ENCODE measurements at regions not wholly inside any gene's neighbourhood (a gene's known extent, or its start where the extent isn't known, plus 50 kb on each side); places are given as distances from the start of the nearest gene placed in this dataset.

- no peaks in the 10 kb centered on the region for H3K36me3 Mint-ChIP-seq
- DNase-seq (ENCODE audit: extremely low spot score, unreplicated experiment), result no peak
- TF ChIP-seq CTCF (conservative IDR thresholded peaks at IDR 0.05), result no peak
- H3K4me3 Mint-ChIP-seq, result no peak overlapping the region
- H3K9me3 Mint-ChIP-seq, result no peaks in the 10 kb centered on the region
- no peak overlapping the region for H3K27ac Mint-ChIP-seq
- peaks cover 4% of the 10 kb centered on the region for H3K27me3 Mint-ChIP-seq
- H3K4me1 Mint-ChIP-seq (ENCODE audit: unreplicated experiment), result peaks cover 6% of the 10 kb centered on the region
Measured at GRCh38 chr2:7456762-7457161, 539.5 kb downstream of the RNF144A start.

DNA sequence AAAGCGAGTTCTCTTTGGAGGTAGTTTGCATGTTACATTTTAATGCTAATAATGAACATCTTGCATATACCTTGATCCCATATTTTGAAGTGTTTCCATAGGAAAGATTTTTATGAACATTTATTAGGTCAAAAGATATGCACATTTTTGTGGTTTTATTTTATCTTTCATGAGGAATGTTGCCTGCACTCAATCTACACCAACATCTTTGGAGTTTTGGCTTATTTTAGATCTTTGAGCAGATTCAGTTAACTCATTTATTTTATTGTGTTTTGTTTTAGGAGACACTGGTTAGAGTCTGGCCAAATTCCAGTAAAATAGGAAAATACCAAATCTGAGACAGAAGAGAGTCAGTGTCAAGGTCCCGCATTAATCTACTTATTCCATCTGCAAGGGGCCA lies 540.9 kb downstream of the RNF144A start:
- Mint-ChIP-seq H3K27me3 (peaks cover 4% of the 10 kb centered on the region), H3K4me1 (ENCODE audit: unreplicated experiment) (peaks cover 6% of the 10 kb centered on the region), H3K36me3 (no peaks in the 10 kb centered on the region), H3K9me3 (no peaks in the 10 kb centered on the region), H3K4me3 (no peak overlapping the region), H3K27ac (no peak overlapping the region)
- DNase-seq (ENCODE audit: extremely low spot score, unreplicated experiment), result no peak
- TF ChIP-seq CTCF (conservative IDR thresholded peaks at IDR 0.05), result no peak

DNA sequence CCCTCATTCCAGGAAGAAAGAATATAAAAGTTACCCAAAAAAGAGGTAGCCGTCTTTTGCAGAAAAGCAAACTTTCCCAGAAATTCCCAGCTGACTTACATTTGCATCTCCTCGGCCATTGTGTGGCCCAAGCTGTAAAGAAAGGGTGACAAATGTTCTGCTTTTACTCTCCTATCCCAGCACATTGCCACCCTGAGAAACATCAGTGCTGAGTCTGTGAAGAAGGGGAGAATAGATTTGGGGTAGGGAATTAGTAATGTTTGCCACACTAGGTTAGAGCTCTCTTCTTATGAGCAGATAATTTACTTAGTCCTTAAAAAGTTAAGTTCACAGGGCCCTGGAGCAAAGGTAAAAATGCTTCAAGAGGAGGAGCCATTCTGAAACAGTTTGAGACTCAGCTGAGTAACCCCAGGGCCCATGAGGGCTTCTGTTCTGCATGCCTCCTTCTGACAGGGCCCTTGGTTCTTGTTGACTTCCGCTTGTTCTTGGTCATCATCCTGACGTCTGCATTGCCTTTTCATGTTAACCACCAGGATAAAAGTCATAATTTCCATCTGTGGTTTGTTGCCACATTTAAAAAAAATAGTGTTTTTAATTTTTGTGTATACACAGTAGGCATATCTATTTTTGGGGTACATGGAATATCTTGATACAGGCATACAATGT lies 550.7 kb downstream of the RNF144A start:
- Mint-ChIP-seq H3K9me3 (no peaks in the 10 kb centered on the region), H3K4me3 (no peak overlapping the region), H3K27ac (no peak overlapping the region), H3K4me1 (ENCODE audit: unreplicated experiment) (peaks cover 13% of the 10 kb centered on the region), H3K27me3 (no peaks in the 10 kb centered on the region), H3K36me3 (no peaks in the 10 kb centered on the region)
- TF ChIP-seq CTCF (conservative IDR thresholded peaks at IDR 0.05), result no peak
- no peak for DNase-seq (ENCODE audit: extremely low spot score, unreplicated experiment)

GRCh38 chr2:7468448-7468828 lies 551.2 kb downstream of the RNF144A start:
- no peak for TF ChIP-seq CTCF (conservative IDR thresholded peaks at IDR 0.05)
- DNase-seq (ENCODE audit: extremely low spot score, unreplicated experiment), result no peak
- Mint-ChIP-seq H3K27ac (no peak overlapping the region), H3K4me1 (ENCODE audit: unreplicated experiment) (peaks cover 18% of the 10 kb centered on the region), H3K36me3 (no peaks in the 10 kb centered on the region), H3K27me3 (no peaks in the 10 kb centered on the region), H3K9me3 (no peaks in the 10 kb centered on the region), H3K4me3 (no peak overlapping the region)

DNA sequence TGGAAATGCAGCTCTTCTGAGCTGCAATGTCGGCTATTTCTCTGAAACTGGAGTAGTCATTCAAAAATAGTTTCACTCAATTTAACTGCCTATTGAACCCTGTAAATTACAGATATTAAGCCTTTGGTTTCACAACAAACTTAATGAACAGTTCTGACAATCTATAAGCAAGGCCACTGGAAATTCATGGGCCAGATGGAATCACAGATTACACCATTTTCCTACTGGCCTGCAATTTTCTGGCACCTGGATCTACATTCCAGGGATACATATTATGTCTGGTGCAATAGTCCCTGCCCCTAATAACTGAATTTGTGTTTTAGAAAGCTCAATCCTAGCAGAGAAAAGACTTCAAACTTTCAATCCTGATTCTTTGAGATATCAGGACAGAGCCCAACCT lies 551.7 kb downstream of the RNF144A start:
- no peaks in the 10 kb centered on the region for H3K36me3 Mint-ChIP-seq
- H3K4me1 Mint-ChIP-seq (ENCODE audit: unreplicated experiment), result peaks cover 20% of the 10 kb centered on the region
- H3K27me3 Mint-ChIP-seq, result no peaks in the 10 kb centered on the region
- H3K9me3 Mint-ChIP-seq, result no peaks in the 10 kb centered on the region
- H3K4me3 Mint-ChIP-seq, result no peak overlapping the region
- H3K27ac Mint-ChIP-seq, result no peak overlapping the region
- no peak for TF ChIP-seq CTCF (conservative IDR thresholded peaks at IDR 0.05)
- no peak for DNase-seq (ENCODE audit: extremely low spot score, unreplicated experiment)

DNA sequence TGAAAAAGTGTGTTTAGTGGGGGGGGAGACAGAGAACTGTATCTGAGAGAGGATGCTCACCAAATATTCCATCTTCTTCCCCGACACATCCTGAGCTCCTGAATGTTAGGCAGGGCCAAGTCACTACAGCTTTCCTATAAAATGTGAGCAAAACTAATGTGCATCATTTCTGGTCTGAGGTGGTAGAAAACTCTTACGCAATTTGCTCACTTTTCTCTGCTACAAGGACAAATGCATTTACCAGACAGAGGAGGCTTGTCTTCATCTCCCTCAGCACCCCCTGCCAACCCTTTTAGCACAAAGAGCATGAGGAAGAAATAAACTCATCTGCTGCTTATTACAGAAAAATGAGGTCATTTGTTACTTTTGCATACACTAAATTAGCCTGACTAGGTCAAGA lies 554.0 kb downstream of the RNF144A start:
- H3K36me3 Mint-ChIP-seq, result no peaks in the 10 kb centered on the region
- TF ChIP-seq CTCF (conservative IDR thresholded peaks at IDR 0.05), result no peak
- no peak for DNase-seq (ENCODE audit: extremely low spot score, unreplicated experiment)
- no peaks in the 10 kb centered on the region for H3K9me3 Mint-ChIP-seq
- H3K4me3 Mint-ChIP-seq, result no peak overlapping the region
- no peaks in the 10 kb centered on the region for H3K27me3 Mint-ChIP-seq
- peaks cover 20% of the 10 kb centered on the region for H3K4me1 Mint-ChIP-seq (ENCODE audit: unreplicated experiment)
- H3K27ac Mint-ChIP-seq, result no peak overlapping the region

Data from type B pancreatic cell (in vitro differentiated cells).